ENCODE measurements at regions not wholly inside any gene's neighbourhood (a gene's known extent, or its start where the extent isn't known, plus 50 kb on each side); places are given as distances from the start of the nearest gene placed in this dataset.
"Not testable (repeated sequence)": the region's sequence is repeated elsewhere in the genome, so short reads cannot be mapped to it uniquely, and the experiment has no call there.

GRCh38 chrX:131445955-131446354 is 97.9 kb upstream of the OR13H1 start:
- Histone ChIP-seq H3K79me2 (ENCODE audit: control insufficient read depth, low read length) (no peaks in the 10 kb centered on the region), H3K4me2 (ENCODE audit: low read length) (no peak overlapping the region), H3K27me3 (ENCODE audit: control insufficient read depth, low read length) (no peaks in the 10 kb centered on the region), H3K4me1 (ENCODE audit: control insufficient read depth, low read length) (no peaks in the 10 kb centered on the region), H3K27ac (ENCODE audit: low read depth, low read length) (no peak overlapping the region), H3K36me3 (ENCODE audit: control insufficient read depth, low read length) (no peaks in the 10 kb centered on the region), H4K20me1 (ENCODE audit: control insufficient read depth, insufficient read depth, low read depth, low read length) (no peaks in the 10 kb centered on the region), H3F3A (ENCODE audit: control insufficient read depth, insufficient read depth) (no peaks in the 10 kb centered on the region), H3K9me3 (ENCODE audit: control insufficient read depth, insufficient read depth, low read length) (no peaks in the 10 kb centered on the region), H3K9me2 (replicated peaks; ENCODE audit: control insufficient read depth, low read length) (no peaks in the 10 kb centered on the region), H3K4me3 (ENCODE audit: low read length) (no peak overlapping the region)
- TF ChIP-seq, protein P1, sequence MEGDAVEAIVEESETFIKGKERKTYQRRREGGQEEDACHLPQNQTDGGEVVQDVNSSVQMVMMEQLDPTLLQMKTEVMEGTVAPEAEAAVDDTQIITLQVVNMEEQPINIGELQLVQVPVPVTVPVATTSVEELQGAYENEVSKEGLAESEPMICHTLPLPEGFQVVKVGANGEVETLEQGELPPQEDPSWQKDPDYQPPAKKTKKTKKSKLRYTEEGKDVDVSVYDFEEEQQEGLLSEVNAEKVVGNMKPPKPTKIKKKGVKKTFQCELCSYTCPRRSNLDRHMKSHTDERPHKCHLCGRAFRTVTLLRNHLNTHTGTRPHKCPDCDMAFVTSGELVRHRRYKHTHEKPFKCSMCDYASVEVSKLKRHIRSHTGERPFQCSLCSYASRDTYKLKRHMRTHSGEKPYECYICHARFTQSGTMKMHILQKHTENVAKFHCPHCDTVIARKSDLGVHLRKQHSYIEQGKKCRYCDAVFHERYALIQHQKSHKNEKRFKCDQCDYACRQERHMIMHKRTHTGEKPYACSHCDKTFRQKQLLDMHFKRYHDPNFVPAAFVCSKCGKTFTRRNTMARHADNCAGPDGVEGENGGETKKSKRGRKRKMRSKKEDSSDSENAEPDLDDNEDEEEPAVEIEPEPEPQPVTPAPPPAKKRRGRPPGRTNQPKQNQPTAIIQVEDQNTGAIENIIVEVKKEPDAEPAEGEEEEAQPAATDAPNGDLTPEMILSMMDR (IDR thresholded peaks at IDR 0.05; ENCODE audit: low read depth, low read length, poor library complexity, severe bottlenecking) = no peak
- TF ChIP-seq EZH2phosphoT487 (IDR thresholded peaks at IDR 0.05; ENCODE audit: borderline replicate concordance, low read length) = no peak

DNA sequence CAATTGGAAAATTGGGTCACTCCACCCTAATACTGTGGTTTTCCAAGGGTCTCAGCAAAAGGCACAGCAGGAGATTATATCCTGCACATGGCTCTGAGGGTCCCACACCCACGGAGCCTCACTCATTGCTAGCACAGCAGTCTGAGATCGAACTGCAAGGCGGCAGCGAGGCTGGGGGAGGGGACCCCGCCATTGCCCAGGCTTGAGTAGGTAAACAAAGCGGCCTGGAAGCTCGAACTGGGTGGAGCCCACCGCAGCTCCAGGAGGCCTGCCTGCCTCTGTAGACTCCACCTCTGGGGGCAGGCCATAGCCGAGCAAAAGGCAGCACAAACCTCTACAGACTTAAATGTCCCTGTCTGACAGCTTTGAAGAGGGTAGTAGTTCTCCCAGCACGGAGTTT is 82.0 kb upstream of the OR13H1 start:
- H3K27ac ChIP-seq (ENCODE audit: low read depth, low read length); H4K20me1 ChIP-seq (ENCODE audit: control insufficient read depth, insufficient read depth, low read depth, low read length); H3K9me2 ChIP-seq (replicated peaks; ENCODE audit: control insufficient read depth, low read length); H3K36me3 ChIP-seq (ENCODE audit: control insufficient read depth, low read length); H3K9me3 ChIP-seq (ENCODE audit: control insufficient read depth, insufficient read depth, low read length); H3F3A ChIP-seq (ENCODE audit: control insufficient read depth, insufficient read depth); H3K4me3 ChIP-seq (ENCODE audit: low read length); H3K4me2 ChIP-seq (ENCODE audit: low read length); H3K79me2 ChIP-seq (ENCODE audit: control insufficient read depth, low read length); H3K27me3 ChIP-seq (ENCODE audit: control insufficient read depth, low read length); H3K4me1 ChIP-seq (ENCODE audit: control insufficient read depth, low read length): not testable (repeated sequence)

- not testable (repeated sequence) for H3K36me3 ChIP-seq (ENCODE audit: control insufficient read depth, low read length); H4K20me1 ChIP-seq (ENCODE audit: control insufficient read depth, insufficient read depth, low read depth, low read length); H3K9me3 ChIP-seq (ENCODE audit: control insufficient read depth, insufficient read depth, low read length); H3K79me2 ChIP-seq (ENCODE audit: control insufficient read depth, low read length); H3K4me3 ChIP-seq (ENCODE audit: low read length); H3K27ac ChIP-seq (ENCODE audit: low read depth, low read length); H3K9me2 ChIP-seq (replicated peaks; ENCODE audit: control insufficient read depth, low read length); H3K4me2 ChIP-seq (ENCODE audit: low read length); H3F3A ChIP-seq (ENCODE audit: control insufficient read depth, insufficient read depth); H3K4me1 ChIP-seq (ENCODE audit: control insufficient read depth, low read length); H3K27me3 ChIP-seq (ENCODE audit: control insufficient read depth, low read length)
These were observed 70.1 kb upstream of the OR13H1 start for GRCh38 chrX:131473809-131474208.

DNA sequence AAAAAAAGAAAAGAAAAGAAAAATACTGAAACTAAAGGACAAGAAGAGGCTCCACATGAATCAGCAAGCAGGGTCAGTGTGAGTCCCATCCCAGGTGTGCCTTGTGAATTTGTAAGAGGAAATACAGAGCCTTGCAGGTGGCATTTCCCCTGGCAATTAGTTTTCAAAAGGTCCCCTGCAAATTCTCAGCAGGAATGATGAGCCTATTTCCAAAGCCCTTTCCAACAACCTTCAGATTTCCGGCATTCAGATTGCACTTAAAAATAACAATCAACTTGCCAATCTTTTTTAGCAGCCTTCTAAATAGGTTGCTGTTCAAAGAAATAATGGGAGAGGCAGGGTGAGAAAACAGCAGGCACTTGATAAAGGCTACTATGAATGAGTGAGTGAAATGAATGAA is 66.4 kb upstream of the OR13H1 start:
- Histone ChIP-seq H3K4me1 (ENCODE audit: control insufficient read depth, low read length) (no peaks in the 10 kb centered on the region), H3K79me2 (ENCODE audit: control insufficient read depth, low read length) (no peaks in the 10 kb centered on the region), H3K36me3 (ENCODE audit: control insufficient read depth, low read length) (no peaks in the 10 kb centered on the region), H3K9me2 (replicated peaks; ENCODE audit: control insufficient read depth, low read length) (no peaks in the 10 kb centered on the region), H3K9me3 (ENCODE audit: control insufficient read depth, insufficient read depth, low read length) (no peaks in the 10 kb centered on the region), H3F3A (ENCODE audit: control insufficient read depth, insufficient read depth) (no peaks in the 10 kb centered on the region), H4K20me1 (ENCODE audit: control insufficient read depth, insufficient read depth, low read depth, low read length) (no peaks in the 10 kb centered on the region), H3K4me2 (ENCODE audit: low read length) (no peak overlapping the region), H3K27me3 (ENCODE audit: control insufficient read depth, low read length) (no peaks in the 10 kb centered on the region), H3K27ac (ENCODE audit: low read depth, low read length) (no peak overlapping the region), H3K4me3 (ENCODE audit: low read length) (no peak overlapping the region)
- TF ChIP-seq, protein P1 (IDR thresholded peaks at IDR 0.05; ENCODE audit: low read depth, low read length, poor library complexity, severe bottlenecking) = no peak
- no peak for TF ChIP-seq EZH2phosphoT487 (IDR thresholded peaks at IDR 0.05; ENCODE audit: borderline replicate concordance, low read length)

Measured in DOHH2 (cell line).